Right cardiac atrium (tissue), 5 donors: ENCODE measurements at regions not wholly inside any gene's neighbourhood (a gene's known extent, or its start where the extent isn't known, plus 50 kb on each side); places are given as distances from the start of the nearest gene placed in this dataset.

ENCODE experiments used
- ATAC-seq, 2 donors: fragments of 200-7000 bp; cut with Tn5 transposase; one replicate each; pipeline versions ENCODE4 v1.8.0 to v1.9.1; 2020; ENCODE audit warnings: moderate library complexity in 2 of 2, mild to moderate bottlenecking in 1 of 2
- DNase-seq, 3 donors: peaks; one replicate each; pipeline ENCODE4 v3.0.0-alpha.2; 2020
- H3K27ac ChIP-seq: one replicate; pipeline ENCODE4 v1.5.1; 2013; ENCODE audit warnings: mild to moderate bottlenecking, low read length, control low read depth, moderate library complexity
- H3K27me3 ChIP-seq: one replicate; pipeline ENCODE4 v1.6.1; 2013; ENCODE audit not compliant: control insufficient read depth, insufficient read depth
- H3K4me1 ChIP-seq: one replicate; pipeline ENCODE4 v1.6.1; 2013; ENCODE audit warnings: low read length; ENCODE audit not compliant: control insufficient read depth, insufficient read depth
- H3K4me3 ChIP-seq: one replicate; pipeline ENCODE4 v1.5.1; 2013; ENCODE audit warnings: low read length, control low read depth
- H3K9me3 ChIP-seq: one replicate; pipeline ENCODE4 v1.6.1; 2013; ENCODE audit warnings: low read length; ENCODE audit not compliant: control insufficient read depth
- WGBS: extraction: QIAGEN DNeasy Blood & Tissue Kit; methylation state at CpG from one replicate; pipeline ENCODE4 v1.1.7; 2013; 5-methylcytosine and 5-hydroxymethylcytosine counted together
- intact Hi-C, 4 donors: fragments of 100-400 bp; cut with DNase I; formaldehyde crosslinking; loops; one replicate each; pipeline versions ENCODE4 v1.11.0 to v1.14.0; 2022 to 2023
- donor health status: healthy with polysubstance abuse.
- donor health status: DM: no; HTN: yes; CAD: no.
- donor health status: DM: no; HTN: no; CAD: no.
- donor health status: DM: no; HTN: yes; CAD: no; lungs with severe emphysema.
- donor health status: DM: yes; HTN: yes; CAD: no.

DNA sequence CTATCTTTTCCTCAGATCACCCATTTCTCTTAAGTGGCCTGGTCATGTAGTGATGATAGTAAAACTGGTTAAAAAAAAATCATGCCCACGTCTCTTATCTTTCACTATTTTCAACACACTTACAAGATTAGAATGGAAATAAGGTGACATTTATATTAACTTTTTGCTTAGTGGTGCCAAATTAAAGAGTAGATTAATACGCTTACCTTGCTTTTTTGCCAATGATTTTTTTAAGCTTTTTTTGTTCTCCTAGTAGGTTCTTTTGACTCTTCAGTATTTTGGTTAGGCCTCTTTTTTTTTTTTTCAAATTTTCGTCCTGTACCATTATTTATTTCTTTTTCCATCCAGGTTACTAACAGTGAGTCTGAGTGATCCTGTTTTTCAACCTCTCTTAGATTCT is 147.9 kb downstream of the PTCSC3 start:
- intact Hi-C loops = no loop called here
- Histone ChIP-seq H3K27me3 (no peaks in the 10 kb centered on the region), H3K4me1 (no peaks in the 10 kb centered on the region), H3K27ac (no peak overlapping the region), H3K4me3 (no peak overlapping the region), H3K9me3 (no peaks in the 10 kb centered on the region)
- ATAC-seq = no peak
- WGBS = 66% methylated on average over 3 of the region's 3 CpGs
- no peak for DNase-seq

DNA sequence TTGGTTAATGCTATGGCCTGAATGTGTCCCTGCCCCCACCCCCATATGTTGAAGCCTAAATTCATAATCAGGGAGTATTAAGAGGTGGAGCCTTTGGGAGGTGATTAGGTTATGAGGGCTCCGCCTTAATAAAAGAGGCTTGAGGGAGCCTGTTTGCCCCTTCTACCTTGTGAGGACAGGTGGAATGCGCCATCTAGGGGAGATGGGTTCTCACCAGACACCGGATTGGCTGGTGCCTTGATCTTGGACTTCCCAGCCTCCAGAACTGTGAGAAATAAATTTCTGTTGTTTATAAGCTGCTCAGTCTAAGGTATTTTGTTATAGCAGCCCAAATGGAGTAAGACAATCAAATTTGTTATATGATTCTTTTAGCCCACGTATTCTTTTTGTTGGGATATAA is 148.3 kb downstream of the PTCSC3 start:
- Histone ChIP-seq H3K27ac (no peak overlapping the region), H3K4me3 (no peak overlapping the region), H3K27me3 (no peaks in the 10 kb centered on the region), H3K9me3 (no peaks in the 10 kb centered on the region), H3K4me1 (no peaks in the 10 kb centered on the region)
- ATAC-seq = no peak
- WGBS = 79% methylated on average over 4 of the region's 4 CpGs
- intact Hi-C loops = no loop called here
- no peak for DNase-seq

DNA sequence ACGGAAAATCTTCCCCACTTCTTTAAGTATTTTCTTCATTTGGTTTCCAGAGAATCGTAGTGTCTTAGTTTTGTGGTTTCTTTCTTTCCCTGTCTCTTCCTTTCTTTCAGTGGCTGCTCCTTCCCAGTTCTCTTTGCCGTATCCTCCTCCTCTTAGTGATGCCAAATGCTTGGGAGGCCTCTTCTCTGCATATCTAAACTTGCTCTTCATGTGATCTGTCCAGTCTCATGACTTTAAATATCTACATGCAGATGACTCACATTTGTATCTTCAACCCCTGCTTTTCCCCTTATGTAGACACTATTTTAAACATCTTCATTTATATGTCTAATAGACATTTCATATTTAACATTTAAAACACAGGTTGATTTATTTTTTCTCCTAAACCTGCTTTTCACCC is 149.2 kb downstream of the PTCSC3 start:
- Histone ChIP-seq H3K27ac (no peak overlapping the region), H3K9me3 (no peaks in the 10 kb centered on the region), H3K4me3 (no peak overlapping the region), H3K27me3 (no peaks in the 10 kb centered on the region), H3K4me1 (no peaks in the 10 kb centered on the region)
- WGBS = 80% methylated on average over 3 of the region's 3 CpGs
- no peak for DNase-seq
- no peak for ATAC-seq
- intact Hi-C loops = no loop called here

DNA sequence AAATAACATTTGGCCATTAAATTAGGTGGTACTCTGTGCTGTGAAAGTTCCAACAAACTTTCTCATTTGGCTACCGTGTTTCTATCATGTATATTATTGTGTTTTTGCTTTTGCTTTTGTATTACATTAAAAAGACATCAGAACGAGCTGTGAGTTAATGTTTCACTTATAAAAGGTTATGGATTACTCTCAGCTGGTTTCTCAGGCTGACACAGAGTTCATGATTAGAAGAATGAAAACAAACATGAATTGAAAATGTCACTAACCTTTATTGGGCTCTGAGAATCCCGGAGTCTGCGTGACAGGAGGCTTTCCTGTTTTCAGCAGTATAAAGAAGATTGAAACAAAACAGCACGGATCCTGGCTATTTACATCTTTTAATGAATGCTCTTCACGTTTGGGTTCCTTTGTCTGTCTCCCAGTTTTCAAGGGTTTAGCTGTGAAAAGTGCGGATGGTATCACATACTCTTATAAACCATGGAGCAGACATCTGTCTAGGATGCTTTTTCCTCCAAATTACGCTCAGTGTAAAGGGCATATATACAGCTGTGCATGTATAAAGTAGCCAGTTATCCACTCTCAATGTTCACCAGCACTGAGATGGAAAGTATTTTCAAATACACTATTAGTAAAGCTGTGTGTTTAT is 153.6 kb downstream of the PTCSC3 start:
- no peak for ATAC-seq
- no peak for DNase-seq
- Histone ChIP-seq H3K27ac (no peak overlapping the region), H3K9me3 (no peaks in the 10 kb centered on the region), H3K4me3 (no peak overlapping the region), H3K4me1 (no peaks in the 10 kb centered on the region), H3K27me3 (no peaks in the 10 kb centered on the region)
- intact Hi-C loops = no loop called here
- 63% methylated on average over 8 of the region's 8 CpGs for WGBS

DNA sequence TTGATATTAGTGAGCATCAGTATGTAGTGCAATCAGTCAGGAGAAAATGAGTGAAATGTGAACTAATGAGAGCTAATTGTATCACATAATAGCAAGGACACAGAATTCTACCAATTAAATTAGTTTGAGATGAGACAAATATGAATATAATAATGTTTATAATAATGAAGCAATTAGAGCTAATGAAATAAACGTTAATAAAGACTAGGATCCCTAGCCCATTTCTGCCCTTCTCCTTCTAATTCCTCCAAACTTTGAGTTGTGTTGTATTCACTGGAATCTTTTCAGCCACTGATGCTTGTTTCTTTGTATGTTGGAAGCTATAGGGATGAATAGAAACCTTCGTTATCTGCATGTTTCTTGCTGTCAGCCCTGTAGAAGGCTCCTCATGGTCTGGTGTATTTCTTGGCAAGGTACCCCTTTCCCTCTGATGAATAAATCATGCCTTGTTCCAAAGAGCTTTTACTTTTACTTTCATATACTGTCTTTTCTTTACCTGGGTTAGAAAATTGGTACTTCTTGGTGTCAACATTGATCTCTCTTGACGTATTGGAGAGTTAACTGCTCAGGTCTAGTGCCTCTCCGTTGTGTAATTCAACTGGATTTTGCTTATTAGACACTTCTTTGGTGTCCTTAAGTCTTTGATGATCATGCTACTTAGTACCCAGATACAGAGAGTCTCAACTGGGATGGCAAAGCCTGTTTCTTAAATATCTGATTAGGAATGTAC is 154.8 kb downstream of the PTCSC3 start:
- 66% methylated on average over 4 of the region's 4 CpGs for WGBS
- intact Hi-C loops = no loop called here
- Histone ChIP-seq H3K27ac (no peak overlapping the region), H3K27me3 (no peaks in the 10 kb centered on the region), H3K4me3 (no peak overlapping the region), H3K9me3 (no peaks in the 10 kb centered on the region), H3K4me1 (no peaks in the 10 kb centered on the region)
- DNase-seq (no peak), ATAC-seq (no peak)

DNA sequence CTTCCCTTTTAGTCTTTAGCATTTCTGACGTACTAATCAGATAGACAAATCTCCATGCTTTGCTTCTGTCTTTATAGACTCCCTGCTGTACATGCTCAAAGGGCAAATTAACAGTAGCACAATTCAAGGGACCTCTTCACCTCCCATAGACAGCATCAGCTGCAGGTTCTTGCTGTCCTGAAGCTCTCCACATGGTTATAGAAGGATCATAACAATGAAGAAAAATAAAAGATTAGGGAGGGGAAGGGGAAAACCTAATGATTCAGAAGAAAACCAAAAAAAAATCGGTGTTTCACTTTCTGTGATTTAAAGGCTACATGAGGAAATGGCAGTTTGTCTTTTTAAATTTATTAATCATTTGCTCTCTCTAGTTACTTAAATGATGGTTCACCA is 155.5 kb downstream of the PTCSC3 start:
- Histone ChIP-seq H3K4me1 (no peaks in the 10 kb centered on the region), H3K27ac (no peak overlapping the region), H3K9me3 (no peaks in the 10 kb centered on the region), H3K4me3 (no peak overlapping the region), H3K27me3 (no peaks in the 10 kb centered on the region)
- DNase-seq = no peak
- intact Hi-C loops = no loop called here
- WGBS = 79% methylated on average over 2 of the region's 2 CpGs
- ATAC-seq = no peak

DNA sequence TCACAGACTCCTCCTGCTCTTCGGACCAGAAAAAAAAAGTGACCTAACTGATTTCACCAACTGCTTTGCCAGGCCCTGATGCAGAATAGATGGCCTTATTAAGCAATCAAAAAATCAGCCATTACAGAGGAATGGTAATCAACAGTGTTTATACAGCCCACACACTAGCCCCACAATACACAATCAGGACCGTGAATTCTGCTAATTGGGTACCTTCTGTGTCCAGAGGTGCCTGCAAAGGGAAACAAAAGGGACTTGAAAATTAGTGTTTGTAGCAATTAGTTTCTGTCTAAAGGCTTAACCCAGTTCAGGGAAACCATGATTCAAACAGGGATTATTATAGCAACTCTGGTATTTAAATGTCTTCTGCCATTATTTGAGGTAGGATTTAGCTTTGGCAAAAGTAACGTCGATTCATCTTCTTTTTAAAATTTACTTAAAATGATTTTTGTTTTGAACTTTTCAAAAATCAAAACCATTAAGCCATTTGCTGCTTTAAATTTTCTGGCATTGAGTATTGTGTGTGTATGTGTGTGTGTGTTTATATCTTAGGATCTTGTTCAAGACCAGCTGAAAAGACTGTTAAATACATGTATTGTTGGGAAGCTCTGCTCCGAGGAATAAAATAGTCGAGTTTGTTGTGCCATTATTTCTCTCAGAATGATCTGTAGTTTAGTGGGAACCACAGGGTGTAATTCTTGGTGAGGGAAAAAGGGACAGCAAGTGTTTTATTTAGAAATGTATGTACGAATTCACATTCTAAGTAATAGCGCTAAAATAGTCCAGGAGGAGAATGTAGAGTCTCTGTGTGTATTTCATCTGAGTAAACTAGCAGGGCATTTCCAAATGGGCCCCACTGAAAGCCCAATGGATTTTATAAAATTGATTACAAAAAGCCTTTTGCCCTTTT is 156.1 kb downstream of the PTCSC3 start:
- WGBS = 84% methylated on average over 8 of the region's 8 CpGs
- ATAC-seq (no peak), DNase-seq (no peak)
- no peaks in the 10 kb centered on the region for H3K27me3 ChIP-seq
- intact Hi-C loops = no loop called here
- H3K27ac ChIP-seq = no peak overlapping the region
- no peaks in the 10 kb centered on the region for H3K9me3 ChIP-seq
- no peak overlapping the region for H3K4me3 ChIP-seq
- no peaks in the 10 kb centered on the region for H3K4me1 ChIP-seq

DNA sequence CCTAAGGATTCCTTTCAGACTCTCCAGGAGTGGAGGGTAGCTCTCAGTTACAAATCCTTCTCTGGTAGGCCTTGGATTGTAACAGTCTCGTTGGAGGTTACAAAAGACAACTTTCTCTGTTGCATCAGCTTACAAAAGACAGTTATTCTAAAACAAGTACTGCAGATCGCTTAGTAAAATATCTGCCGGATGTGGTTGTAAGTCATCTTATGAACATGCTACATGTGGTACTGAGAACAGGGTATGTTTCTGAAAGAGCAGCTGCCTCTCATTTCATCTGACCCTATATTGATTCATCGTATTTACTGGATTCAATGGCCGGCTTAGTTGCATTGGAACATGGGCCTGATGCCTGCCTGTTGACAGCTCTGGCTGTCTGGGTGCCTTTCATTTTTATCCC is 157.4 kb downstream of the PTCSC3 start:
- DNase-seq (no peak), ATAC-seq (no peak)
- no peak overlapping the region for H3K27ac ChIP-seq
- no peak overlapping the region for H3K4me3 ChIP-seq
- intact Hi-C loops = no loop called here
- H3K4me1 ChIP-seq = no peaks in the 10 kb centered on the region
- 88% methylated on average over 5 of the region's 5 CpGs for WGBS
- no peaks in the 10 kb centered on the region for H3K9me3 ChIP-seq
- H3K27me3 ChIP-seq = no peaks in the 10 kb centered on the region

GRCh38 chr14:36014236-36014635 is 162.3 kb downstream of the PTCSC3 start:
- 73% methylated on average over 9 of the region's 9 CpGs for whole genome bisulfite sequencing
- H3K27me3 ChIP-seq = no peaks in the 10 kb centered on the region
- H3K9me3 ChIP-seq = no peaks in the 10 kb centered on the region
- H3K4me1 ChIP-seq = no peaks in the 10 kb centered on the region
- ATAC-seq (no peak), DNase-seq (no peak)
- no peak overlapping the region for H3K27ac ChIP-seq
- intact Hi-C loops = no loop called here
- H3K4me3 ChIP-seq = no peak overlapping the region

GRCh38 chr14:36013483-36013882 is 163.0 kb downstream of the PTCSC3 start:
- 90% methylated on average over 3 of the region's 3 CpGs for WGBS
- DNase-seq (no peak), ATAC-seq (no peak)
- Histone ChIP-seq H3K27ac (no peak overlapping the region), H3K27me3 (no peaks in the 10 kb centered on the region), H3K4me3 (no peak overlapping the region), H3K4me1 (no peaks in the 10 kb centered on the region), H3K9me3 (no peaks in the 10 kb centered on the region)
- intact Hi-C loops = no loop called here

DNA sequence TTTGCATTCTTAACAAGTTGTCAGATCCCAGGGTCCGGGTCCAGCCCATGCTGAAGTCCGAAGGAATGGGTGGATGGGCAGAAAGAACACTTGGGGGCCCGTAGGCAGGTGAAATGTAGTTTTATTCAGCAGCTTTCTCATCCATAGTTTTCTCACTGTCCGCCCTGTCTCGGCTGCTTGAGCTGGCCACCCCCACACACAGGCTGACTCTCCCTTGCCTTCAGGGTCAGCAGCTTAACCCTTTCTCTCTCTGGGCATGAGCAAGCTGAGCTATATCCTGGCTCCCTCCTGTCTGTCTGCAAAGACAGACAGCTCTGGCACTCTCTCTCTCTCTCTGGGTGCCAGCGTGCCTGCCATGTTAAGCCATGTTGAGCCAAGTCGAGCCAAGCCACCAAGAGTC is 163.9 kb downstream of the PTCSC3 start:
- Histone ChIP-seq H3K4me3 (no peak overlapping the region), H3K27ac (no peak overlapping the region), H3K27me3 (no peaks in the 10 kb centered on the region), H3K9me3 (no peaks in the 10 kb centered on the region), H3K4me1 (no peaks in the 10 kb centered on the region)
- 49% methylated on average over 7 of the region's 7 CpGs for WGBS
- intact Hi-C loops = no loop called here
- no peak for DNase-seq
- ATAC-seq = no peak
